HS-27A (cell line): ENCODE measurements at regions not wholly inside any gene's neighbourhood (a gene's known extent, or its start where the extent isn't known, plus 50 kb on each side); places are given as distances from the start of the nearest gene placed in this dataset.

Source experiments
- DNase-seq: peaks from one replicate; pipeline ENCODE4 v3.0.0-alpha.2; 2012; ENCODE audit warnings: low read depth, missing footprints

DNA sequence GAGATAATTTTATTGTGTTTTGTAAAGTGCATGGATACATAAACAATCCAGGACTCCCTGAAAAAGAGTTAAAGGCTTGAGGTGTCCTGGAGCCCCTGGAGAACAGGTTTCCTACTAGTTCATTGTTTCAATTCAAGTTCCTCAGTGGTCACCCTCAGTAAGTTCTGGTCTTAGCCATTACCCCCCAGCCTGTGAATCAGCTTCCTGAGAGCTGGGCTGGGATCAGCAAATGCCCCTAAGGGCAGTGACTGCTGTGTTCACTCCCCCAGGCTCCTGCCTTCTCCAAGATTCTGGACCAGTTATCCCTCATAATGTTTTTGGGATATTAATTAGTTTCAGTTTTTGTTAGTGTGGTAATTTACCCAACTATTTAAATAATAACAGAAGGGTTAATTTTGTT is 151.6 kb upstream of the PRSS58 start:
- no peak for DNase-seq

DNA sequence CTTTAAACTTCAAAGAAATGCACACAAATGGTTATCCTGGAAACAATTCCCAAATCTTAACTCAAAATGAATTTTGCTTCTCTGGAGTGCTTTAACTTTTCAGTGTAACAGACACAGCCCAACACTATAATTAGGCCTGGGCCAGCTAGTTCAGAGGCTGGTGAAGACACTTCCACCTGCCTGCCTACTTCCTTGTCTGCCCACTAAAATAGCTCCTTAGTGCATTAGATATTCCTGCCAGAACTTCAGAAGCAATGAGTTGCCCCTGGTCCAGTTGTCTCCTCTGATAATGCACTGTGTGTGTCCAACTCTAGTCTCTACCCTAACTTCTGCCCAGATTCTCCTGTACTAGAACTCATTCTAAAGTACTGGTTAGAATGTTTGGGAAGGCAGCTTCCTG is 150.9 kb upstream of the PRSS58 start:
- no peak for DNase-seq

DNA sequence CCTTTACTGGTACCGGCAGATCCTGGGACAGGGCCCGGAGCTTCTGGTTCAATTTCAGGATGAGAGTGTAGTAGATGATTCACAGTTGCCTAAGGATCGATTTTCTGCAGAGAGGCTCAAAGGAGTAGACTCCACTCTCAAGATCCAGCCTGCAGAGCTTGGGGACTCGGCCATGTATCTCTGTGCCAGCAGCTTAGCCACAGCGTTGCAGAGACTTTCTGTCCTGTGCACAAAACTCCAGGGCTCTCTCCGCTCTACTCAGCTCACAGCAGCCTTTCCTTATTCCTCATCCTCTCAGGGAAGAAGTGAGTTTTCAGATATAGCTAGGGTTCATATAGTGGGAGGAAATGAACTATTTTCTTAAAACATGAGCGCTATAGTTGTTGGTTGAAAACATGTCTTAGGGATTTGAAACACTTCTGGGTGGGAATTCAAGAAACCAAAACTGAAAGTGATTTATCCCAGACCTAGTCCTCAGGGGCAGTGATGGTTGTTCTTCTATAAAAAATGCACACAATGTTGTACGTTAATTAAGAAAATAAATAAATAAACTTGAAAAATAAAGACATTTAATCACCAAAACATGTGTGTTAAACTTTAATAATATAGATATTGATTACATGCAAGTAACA is 150.2 kb upstream of the PRSS58 start:
- DNase-seq: no peak

DNA sequence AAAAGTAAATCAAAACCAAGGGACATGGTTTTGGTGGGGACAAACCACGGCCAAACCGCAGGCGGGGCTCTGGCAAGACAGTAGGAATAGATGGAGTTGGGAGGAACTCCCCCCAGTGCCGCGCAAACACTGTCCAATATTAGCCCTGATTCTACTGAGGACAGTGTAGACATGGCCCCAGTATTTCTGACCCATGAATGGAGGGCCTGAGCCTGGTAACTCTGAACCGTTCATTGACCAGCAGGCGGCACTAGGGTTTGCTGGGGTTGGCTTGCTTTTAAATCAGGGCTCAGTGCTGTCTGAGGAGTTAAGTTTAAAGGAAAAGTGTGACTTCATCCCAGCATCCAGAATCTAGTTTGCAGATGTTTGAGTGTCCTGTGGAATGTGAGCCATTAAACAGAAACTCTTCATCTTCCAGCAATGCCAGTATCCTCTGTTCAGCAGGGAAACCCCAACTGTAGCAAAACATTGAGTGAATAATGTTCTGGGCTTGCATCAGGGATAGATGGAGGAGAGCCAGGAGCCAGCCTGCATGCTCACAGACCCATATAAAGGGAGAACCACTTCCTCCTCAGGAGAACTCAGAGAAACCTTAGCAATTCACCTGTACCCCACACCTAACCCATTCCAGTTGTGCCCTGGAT is 147.4 kb upstream of the PRSS58 start:
- no peak for DNase-seq

DNA sequence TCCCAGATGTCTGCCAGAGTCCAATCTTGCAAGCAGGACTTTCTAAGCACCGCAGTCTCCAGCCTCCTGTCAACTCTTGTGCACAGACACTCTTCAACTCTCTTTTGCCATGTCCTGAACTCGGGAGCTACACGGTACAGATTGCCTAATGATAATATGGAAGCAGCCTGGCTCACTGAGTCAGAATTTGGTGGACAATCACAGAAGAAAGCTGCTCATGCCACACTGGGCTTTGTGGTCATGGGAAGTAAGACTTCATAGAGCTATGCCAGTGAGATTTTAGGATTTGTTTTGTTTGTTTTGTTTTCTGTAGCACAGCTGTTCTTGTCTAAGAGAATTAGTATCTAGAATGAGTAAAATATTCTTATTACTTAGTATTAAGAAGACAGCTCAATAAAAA is 144.1 kb upstream of the PRSS58 start:
- DNase-seq: no peak

DNA sequence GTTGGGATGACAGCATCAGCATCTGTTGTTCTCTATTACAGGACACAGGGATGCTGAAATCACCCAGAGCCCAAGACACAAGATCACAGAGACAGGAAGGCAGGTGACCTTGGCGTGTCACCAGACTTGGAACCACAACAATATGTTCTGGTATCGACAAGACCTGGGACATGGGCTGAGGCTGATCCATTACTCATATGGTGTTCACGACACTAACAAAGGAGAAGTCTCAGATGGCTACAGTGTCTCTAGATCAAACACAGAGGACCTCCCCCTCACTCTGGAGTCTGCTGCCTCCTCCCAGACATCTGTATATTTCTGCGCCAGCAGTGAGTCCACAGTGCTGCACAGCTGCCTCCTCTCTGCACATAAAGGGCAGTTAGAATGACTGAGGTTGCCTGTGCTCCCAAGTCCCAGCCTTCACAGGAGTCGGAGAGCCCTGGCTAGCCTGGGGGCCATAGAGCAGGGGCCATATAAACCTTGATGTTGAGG is 142.2 kb upstream of the PRSS58 start:
- no peak for DNase-seq

DNA sequence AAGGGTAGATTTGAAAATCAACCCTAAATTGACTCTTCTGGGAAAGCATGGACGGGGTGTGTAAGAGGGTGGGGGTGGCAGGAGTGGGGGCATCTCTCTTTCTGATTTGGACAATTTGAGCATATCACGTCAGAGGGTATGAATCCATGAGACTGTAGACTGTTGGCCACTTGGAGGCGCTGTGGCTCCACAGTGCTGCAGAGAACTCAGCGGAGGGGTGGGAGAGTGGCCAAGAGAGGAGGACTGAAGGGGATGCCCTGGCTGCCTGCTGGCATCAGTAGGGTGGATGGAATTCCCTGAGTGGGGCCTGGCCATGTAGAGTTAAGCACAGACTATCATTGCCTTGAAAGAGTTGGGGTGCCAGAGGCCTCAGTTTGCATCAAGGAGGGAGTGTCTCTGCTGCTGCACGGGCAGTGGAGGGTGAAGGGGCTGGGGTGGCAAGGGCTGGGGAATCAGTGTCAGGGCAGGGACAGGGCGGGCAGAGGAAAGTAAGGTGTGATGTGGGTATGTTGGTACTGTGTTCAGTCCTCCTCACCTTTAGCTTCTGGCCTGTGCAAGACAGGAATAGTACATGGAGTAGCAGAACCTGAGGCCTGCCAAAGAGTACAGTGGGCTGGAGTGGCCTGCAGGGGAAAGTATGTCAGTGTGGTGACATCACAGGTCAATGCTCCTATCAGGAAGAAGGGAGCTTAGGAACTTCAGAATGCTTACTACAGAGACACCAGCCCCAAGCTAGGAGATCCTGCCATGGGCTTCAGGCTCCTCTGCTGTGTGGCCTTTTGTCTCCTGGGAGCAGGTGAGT is 133.5 kb upstream of the PRSS58 start:
- no peak for DNase-seq

DNA sequence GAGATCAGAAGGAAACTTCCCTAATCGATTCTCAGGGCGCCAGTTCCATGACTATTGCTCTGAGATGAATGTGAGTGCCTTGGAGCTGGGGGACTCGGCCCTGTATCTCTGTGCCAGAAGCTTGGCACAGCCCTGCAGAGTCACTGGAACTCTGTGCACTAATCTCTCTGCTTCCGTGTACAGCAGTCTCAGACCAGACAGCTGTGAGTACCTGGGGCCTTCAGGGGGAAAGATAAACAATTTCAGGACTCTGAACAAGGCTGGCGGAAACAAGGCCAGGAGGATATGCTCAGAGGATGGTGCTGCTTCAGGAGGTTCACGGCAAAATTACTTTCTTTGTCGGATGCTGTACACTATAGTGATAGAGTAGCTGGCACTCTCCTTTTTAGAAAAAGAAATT is 131.7 kb upstream of the PRSS58 start:
- no peak for DNase-seq

DNA sequence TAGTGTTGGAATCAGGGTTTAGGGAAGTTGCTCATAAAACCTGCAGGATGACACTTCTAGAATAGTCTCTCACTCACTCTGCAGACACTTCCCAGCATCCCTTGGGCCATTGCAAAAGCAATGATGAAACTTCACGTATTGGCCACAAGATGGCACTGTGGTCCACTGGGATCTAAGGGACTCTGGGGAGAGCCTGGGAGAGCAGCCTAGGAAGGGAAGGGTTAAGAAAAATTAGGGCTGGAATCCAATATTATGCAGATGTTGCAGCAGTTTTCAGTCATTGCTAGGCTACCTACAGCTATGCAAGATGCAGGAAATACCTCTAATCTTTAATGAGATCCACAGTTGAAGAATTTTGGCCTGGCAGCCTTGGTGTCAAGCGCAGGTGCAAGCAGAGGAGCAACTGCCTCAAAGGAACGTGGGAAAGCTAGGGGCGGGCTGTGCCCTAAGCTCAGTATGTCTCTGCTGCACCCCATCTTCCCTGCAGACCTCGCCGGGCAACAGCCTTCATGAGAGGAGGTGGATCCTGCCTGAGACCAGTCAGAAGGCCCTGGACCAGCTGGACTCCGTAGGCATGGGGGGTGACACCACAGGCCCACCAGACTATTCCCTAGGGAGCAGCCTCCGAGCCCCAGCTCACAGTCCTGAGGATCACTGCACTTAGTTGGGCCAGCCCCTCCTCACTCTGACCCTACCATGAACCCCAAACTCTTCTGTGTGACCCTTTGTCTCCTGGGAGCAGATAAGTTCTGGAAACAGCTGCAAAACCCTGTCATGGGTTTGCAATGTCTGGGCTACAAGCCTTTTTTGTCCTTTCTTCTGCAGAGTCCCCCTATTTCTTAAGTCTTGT is 127.9 kb upstream of the PRSS58 start:
- peak; percentile 58 for DNase-seq

DNA sequence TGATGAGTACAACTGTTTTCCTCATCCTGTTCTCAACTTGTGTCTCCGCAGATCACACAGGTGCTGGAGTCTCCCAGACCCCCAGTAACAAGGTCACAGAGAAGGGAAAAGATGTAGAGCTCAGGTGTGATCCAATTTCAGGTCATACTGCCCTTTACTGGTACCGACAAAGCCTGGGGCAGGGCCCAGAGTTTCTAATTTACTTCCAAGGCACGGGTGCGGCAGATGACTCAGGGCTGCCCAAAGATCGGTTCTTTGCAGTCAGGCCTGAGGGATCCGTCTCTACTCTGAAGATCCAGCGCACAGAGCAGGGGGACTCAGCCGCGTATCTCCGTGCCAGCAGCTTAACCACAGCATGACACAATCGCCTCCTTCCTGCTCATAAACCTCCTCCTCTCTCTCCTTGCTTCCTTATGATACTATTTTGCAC is 126.7 kb upstream of the PRSS58 start:
- peak; percentile 50 for DNase-seq

DNA sequence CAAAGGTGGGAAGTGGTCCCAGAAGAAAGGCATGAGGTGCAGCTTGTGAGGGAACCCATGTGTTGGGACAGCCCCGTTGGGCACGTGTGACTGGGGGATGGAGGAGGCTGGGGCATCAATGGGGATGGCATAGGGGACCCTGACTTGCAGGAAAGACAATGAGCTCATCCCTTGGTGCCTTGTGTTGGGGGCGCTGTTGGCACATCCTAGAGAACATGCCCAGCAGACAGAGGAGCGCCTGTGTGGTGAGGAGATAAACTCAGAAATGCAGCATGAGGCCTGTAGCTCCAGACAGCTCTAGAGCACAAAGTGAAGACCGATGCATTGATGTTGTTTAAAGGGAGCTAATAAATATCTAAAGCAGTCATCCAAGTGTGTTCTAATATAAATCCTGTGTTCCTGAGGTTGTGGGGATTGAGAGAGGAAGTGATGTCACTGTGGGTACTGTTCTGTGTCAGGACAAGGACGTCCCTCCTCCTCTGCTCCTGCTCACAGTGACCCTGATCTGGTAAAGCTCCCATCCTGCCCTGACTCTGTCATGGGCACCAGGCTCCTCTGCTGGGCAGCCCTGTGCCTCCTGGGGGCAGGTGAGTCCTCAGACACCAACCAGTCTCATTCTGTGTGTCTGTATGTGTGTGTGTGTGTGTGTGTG is 126.1 kb upstream of the PRSS58 start:
- DNase-seq: no peak

DNA sequence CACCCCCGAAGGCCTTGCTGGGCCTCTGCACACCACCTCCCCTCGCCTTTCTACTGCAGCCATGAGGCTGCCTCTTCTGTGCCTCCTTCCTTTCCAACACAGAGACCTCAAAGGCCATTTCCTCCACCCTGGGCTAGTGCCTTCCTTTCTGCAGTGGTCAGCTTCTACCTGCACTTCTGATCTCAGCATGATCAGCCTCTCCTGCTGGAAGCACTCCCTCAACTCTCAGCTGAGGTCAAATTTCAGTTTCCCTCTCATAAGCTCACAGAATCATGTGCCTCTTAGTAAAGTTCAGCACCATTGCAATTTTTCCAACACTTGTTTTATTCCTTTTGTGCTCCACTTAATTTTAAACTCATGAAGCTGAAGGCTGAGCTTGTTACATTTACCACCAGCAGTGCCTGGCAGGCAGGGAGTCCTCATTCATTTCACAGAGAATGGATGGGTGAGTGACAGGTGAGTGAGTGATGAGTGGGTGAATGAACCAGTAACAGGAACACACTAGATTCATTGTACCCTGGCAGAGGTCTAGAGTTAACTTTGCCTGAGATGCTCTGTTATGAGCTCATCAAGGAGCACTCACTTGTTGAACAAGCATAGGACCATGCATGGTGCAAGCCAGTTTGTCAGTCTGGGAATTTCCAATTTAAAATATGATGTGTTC is 124.0 kb upstream of the PRSS58 start:
- no peak for DNase-seq

DNA sequence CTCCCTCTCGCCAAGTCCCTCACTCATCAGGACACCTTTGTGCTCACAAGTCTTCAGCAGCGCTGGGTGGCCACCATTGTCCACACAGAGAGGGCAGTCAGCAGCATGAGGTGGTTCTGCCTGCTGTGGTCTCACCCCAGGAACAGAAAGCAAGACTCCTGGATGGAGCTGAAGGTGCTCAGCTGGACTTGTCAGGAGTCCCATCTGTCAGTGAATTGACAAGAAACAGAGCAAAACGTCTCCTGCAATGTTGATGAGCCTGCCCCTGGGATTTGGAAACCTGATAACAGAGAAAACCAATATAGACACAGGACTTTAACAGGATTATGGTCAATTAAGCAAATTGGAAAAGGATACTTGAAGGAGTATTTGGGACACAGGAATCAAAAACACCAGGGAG is 122.2 kb upstream of the PRSS58 start:
- DNase-seq: no peak

DNA sequence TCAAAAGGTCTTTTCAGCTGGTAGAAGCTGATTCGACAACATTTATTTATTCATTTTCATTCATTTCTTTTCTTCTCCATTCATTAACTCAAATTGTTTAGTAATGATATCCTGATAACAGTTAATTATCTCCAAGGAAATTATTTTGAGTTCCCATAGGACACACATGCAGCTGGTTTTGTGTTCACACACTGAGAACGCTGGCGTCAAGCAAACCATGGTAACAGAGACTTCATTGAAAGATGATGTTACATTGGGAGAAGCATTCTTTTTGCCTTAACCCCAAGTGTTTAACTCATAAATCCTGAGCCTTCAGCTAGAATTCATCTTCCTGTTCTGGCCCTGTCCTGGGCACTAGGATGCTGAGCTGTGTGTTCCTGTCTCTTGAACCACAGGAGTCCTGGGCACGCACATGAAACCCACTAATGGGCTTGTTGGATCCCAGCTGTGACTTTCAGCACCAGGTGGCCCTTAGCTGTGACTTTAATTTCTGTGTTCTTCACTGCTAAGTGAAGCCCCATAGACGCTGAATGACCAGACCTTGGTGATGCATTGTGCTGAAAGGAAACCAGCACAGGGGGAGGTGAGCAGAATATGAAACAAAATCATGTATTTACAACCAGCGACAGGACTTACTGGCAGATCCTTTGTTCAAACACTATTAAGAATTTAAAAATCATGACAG is 121.5 kb upstream of the PRSS58 start:
- DNase-seq: no peak

DNA sequence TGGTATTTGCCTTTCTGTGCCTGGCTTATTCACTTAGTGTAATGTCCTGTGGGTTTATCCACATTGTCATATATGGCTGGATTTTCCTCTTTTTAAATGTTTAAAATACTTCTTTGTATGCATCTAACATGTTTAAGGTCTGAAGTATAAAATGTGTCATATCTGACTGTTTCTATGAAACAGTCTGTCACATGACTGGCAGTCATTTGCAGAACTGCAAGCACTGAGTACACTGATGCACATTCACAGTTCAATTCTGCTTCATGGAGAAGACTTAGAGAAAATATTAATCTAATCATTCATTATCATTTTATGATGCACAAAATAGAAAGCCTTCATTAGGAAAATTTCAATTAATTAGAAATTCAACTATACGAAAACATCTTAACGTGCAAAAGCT is 119.7 kb upstream of the PRSS58 start:
- DNase-seq: no peak

DNA sequence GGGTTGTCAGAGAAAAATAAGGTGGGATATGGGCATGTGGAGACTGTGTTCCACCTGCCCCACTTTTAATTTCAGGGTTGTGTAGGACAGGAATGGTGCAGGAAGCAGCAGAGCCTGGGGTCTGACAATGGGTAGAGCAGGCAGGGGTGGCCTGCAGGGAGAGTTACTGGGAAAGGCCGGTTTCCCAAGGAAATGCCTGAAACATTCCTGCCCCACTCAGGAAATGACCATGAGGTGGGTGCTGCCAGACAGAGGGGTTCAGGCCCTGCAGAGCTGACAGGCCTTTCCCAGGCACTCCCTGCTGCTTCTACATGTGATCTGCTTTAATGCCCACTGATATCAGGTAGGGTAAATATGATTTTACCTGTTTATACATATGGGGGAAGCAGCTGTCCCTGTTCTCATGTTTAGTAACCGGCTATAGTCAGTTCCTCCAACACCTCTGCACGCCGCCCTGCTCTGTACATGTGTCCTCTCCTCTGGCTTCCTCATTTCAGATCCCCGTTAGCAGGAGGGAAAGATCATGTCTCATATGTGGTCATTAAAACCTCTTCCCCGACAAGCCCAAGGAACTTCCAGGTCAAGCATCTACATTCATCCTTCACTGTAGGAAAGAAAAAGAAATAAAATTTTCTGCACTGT is 118.6 kb upstream of the PRSS58 start:
- no peak for DNase-seq

DNA sequence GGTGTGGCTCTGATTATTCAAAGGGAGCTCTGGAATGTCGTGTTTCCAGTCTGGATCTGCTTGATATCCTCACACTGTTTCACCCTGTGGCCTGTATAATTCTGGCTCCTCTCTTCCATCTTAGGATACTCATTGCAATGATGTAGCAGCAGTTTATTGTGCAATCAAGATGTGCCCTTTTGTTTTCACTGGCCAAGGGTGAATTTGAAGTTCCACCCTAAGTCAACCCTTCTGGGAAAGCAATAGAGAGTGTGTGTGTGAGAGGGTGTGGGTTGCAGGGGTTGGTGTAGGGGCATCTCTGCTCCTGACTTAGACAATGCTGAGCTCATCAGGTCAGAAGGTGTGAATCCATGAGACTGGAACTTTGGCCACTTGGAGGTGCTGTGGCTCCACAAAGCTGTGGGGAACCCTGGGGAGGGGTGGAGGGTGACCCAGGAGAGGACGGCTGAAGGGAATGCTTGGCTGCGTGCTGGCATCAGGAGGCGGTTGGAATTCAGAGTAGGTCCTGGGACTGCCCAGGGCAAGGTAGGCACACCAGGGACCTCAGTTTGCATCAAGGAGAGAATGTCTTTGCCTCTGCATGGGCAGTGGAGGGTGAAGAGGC is 118.0 kb upstream of the PRSS58 start:
- peak; percentile 69 for DNase-seq

DNA sequence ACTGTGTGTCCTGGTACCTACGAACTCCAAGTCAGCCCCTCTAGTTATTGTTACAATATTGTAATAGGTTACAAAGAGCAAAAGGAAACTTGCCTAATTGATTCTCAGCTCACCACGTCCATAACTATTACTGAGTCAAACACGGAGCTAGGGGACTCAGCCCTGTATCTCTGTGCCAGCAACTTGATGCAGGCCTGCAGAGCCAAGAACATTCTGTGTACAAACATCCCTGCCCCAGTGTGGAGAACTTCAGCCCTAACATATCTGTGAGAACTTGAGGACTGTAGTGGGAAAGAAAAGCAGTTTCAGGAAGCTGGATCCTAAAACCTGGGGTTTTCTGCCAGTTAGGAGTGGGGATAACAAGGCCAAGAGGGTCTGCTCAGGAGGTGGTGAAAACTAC is 114.9 kb upstream of the PRSS58 start:
- DNase-seq: no peak

DNA sequence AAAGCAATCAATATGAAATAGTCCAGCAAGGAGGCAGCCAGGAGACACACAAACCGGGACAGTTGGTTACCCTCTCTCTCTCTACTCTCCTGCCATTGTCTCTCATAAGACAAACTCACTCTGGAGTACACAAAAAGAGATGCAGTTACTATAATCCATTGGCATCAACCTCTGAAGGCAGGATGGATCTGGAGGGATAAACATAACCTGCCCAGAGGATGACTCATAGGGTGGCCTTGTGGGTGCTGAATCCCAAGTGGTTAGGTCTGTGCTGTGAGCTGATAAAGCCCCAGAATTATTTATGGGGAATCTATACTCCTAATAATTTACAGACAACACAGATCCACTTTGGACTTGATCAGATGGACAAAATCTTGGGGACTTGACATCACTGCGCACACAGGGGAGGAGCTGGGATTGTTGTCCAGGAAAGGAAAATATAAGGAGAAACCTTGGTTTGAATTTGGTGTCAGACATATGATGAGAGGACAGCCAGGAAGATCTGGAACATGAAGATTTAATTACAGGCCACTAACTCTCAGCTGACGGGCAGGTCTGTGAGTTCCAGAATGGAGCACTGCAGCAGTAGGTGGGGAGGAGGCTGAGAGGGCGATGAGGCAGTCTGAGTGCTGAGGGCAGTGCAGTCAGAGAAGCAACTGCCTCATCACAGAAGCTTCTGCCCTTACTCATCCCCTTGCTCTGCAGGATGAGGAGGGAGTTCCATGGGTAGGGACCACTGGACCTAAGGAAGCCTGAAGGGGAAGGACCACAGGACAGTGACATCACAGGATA is 113.9 kb upstream of the PRSS58 start:
- DNase-seq: no peak
